ENCODE measurements at regions not wholly inside any gene's neighbourhood (a gene's known extent, or its start where the extent isn't known, plus 50 kb on each side); places are given as distances from the start of the nearest gene placed in this dataset.

GRCh38 chr2:173673640-173674039 is 291.5 kb downstream of the SP3 start:
- no peak for TF ChIP-seq CTCF (IDR thresholded peaks at IDR 0.05; ENCODE audit: insufficient read depth, low read length, poor library complexity, severe bottlenecking)
- Histone ChIP-seq H3K27me3 (replicated peaks; ENCODE audit: control insufficient read depth, insufficient read depth, low read length) (no peaks in the 10 kb centered on the region), H3K4me3 (replicated peaks; ENCODE audit: low read depth, low read length) (no peak overlapping the region), H3K36me3 (ENCODE audit: control insufficient read depth, insufficient read depth, low read length) (no peaks in the 10 kb centered on the region)
- DNase-seq (ENCODE audit: extremely low read depth, insufficient read length) = no peak

GRCh38 chr2:173676647-173677046 is 288.5 kb downstream of the SP3 start:
- DNase-seq (ENCODE audit: extremely low read depth, insufficient read length) = no peak
- Histone ChIP-seq H3K36me3 (ENCODE audit: control insufficient read depth, insufficient read depth, low read length) (no peaks in the 10 kb centered on the region), H3K4me3 (replicated peaks; ENCODE audit: low read depth, low read length) (no peak overlapping the region), H3K27me3 (replicated peaks; ENCODE audit: control insufficient read depth, insufficient read depth, low read length) (no peaks in the 10 kb centered on the region)
- no peak for TF ChIP-seq CTCF (IDR thresholded peaks at IDR 0.05; ENCODE audit: insufficient read depth, low read length, poor library complexity, severe bottlenecking)

- Histone ChIP-seq H3K27me3 (replicated peaks; ENCODE audit: control insufficient read depth, insufficient read depth, low read length) (no peaks in the 10 kb centered on the region), H3K4me3 (replicated peaks; ENCODE audit: low read depth, low read length) (no peak overlapping the region), H3K36me3 (ENCODE audit: control insufficient read depth, insufficient read depth, low read length) (no peaks in the 10 kb centered on the region)
- TF ChIP-seq CTCF (IDR thresholded peaks at IDR 0.05; ENCODE audit: insufficient read depth, low read length, poor library complexity, severe bottlenecking) = no peak
- no peak for DNase-seq (ENCODE audit: extremely low read depth, insufficient read length)
Measured at GRCh38 chr2:173678186-173678585, 287.0 kb downstream of the SP3 start.

- H3K27me3 ChIP-seq (replicated peaks; ENCODE audit: control insufficient read depth, insufficient read depth, low read length) = no peaks in the 10 kb centered on the region
- no peak for TF ChIP-seq CTCF (IDR thresholded peaks at IDR 0.05; ENCODE audit: insufficient read depth, low read length, poor library complexity, severe bottlenecking)
- H3K4me3 ChIP-seq (replicated peaks; ENCODE audit: low read depth, low read length) = no peak overlapping the region
- DNase-seq (ENCODE audit: extremely low read depth, insufficient read length) = no peak
- H3K36me3 ChIP-seq (ENCODE audit: control insufficient read depth, insufficient read depth, low read length) = no peaks in the 10 kb centered on the region
Measured at GRCh38 chr2:173680574-173680973, 284.6 kb downstream of the SP3 start.

GRCh38 chr2:173681881-173682650 is 283.1 kb downstream of the SP3 start:
- H3K36me3 ChIP-seq (ENCODE audit: control insufficient read depth, insufficient read depth, low read length) = no peaks in the 10 kb centered on the region

More at GRCh38 chr2:173681881-173682650, 283.1 kb downstream of the SP3 start:
- no peak for TF ChIP-seq CTCF (IDR thresholded peaks at IDR 0.05; ENCODE audit: insufficient read depth, low read length, poor library complexity, severe bottlenecking)
- no peaks in the 10 kb centered on the region for H3K27me3 ChIP-seq (replicated peaks; ENCODE audit: control insufficient read depth, insufficient read depth, low read length)
- no peak overlapping the region for H3K4me3 ChIP-seq (replicated peaks; ENCODE audit: low read depth, low read length)
- DNase-seq (ENCODE audit: extremely low read depth, insufficient read length) = no peak

Measured in GM06990 (cell line).